PC-3 (cell line): ENCODE measurements at regions not wholly inside any gene's neighbourhood (a gene's known extent, or its start where the extent isn't known, plus 50 kb on each side); places are given as distances from the start of the nearest gene placed in this dataset.

Experiments
- EZH2phosphoT487 ChIP-seq: fragments of 300-600 bp; sonication (generic); IDR thresholded peaks from 2 replicates; pipeline ENCODE4 v1.6.1; 2018; ENCODE audit warnings: mild to moderate bottlenecking, antibody characterized with exemption, low read length, borderline replicate concordance
- TF ChIP-seq, protein P1 (sequence below): fragments of 300-600 bp; sonication (generic); conservative IDR thresholded peaks from 2 replicates; pipeline ENCODE4 v1.5.1; 2017; ENCODE audit warnings: antibody characterized with exemption, low read depth, mild to moderate bottlenecking, low read length

DNA sequence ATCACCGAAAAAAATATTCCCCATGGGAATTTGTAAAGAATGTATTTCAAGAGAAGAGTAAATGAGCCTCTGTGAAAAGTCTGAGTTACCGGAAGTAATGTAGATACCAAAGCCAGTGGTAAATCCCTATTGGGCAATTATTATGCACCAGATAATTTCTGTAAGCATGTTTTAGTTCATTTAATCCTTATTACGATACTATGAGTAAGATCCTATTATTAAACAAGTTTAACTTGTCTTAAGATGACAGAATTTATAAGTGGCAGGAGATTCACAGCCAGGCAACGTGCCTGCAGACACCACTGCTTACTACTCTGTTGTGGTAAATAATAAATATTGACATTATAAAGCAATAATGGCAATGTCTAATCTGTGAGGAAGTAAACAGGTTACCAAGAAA lies 280.8 kb upstream of the RGPD4 start:
- TF ChIP-seq EZH2phosphoT487: no peak
- TF ChIP-seq, protein P1, sequence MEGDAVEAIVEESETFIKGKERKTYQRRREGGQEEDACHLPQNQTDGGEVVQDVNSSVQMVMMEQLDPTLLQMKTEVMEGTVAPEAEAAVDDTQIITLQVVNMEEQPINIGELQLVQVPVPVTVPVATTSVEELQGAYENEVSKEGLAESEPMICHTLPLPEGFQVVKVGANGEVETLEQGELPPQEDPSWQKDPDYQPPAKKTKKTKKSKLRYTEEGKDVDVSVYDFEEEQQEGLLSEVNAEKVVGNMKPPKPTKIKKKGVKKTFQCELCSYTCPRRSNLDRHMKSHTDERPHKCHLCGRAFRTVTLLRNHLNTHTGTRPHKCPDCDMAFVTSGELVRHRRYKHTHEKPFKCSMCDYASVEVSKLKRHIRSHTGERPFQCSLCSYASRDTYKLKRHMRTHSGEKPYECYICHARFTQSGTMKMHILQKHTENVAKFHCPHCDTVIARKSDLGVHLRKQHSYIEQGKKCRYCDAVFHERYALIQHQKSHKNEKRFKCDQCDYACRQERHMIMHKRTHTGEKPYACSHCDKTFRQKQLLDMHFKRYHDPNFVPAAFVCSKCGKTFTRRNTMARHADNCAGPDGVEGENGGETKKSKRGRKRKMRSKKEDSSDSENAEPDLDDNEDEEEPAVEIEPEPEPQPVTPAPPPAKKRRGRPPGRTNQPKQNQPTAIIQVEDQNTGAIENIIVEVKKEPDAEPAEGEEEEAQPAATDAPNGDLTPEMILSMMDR: no peak
